A549 (cell line): ENCODE measurements at regions not wholly inside any gene's neighbourhood (a gene's known extent, or its start where the extent isn't known, plus 50 kb on each side); places are given as distances from the start of the nearest gene placed in this dataset.
"Not testable (repeated sequence)": the region's sequence is repeated elsewhere in the genome, so short reads cannot be mapped to it uniquely, and the experiment has no call there.

ENCODE experiments used
- ATAC-seq, 2 experiments: fragments of 200-7000 bp in 1 of 2; fragments of >200 bp in 1 of 2; cut with Nextera tagmentation in 1 of 2; cut with Tn5 transposase in 1 of 2; 3 replicates each; pipeline versions ENCODE4 v1.8.0 to v1.9.1; 2018 to 2020; ENCODE audit warnings: mild to moderate bottlenecking in 1 of 2, moderate library complexity in 1 of 2
- CTCF ChIA-PET: fragments of 300-600 bp; sonication (Branson Sonifier 250); formaldehyde crosslinking; extraction: SDS; loops from one replicate; lab custom pipeline; 2021; ENCODE audit warnings: antibody characterized with exemption, inconsistent platforms; lab: Yijun Ruan, JAX
- POLR2A ChIA-PET: fragments of 350-600 bp; formaldehyde crosslinking; extraction: SDS; loops from one replicate; lab custom pipeline; 2021; ENCODE audit warnings: antibody characterized with exemption, inconsistent platforms; lab: Yijun Ruan, JAX
- DNase-seq, 2 experiments: peaks; one replicate each; pipeline versions ENCODE4 v3.0.0 to v3.0.0-alpha.2; 2011 to 2016; ENCODE audit warnings: low read depth in 1 of 2, low spot score in 1 of 2
- FAIRE-seq: peaks from 2 replicates; lab custom pipeline; 2011; peaks lifted over from hg19 to GRCh38; lab: Jason Lieb, UNC
- H3K27ac ChIP-seq, 2 experiments: fragments of >200 bp; sonication (Bioruptor Twin); formaldehyde crosslinking; 3 replicates each; pipeline ENCODE4 v1.5.1; 2016 to 2017
- H3K4me1 ChIP-seq: fragments of >200 bp; sonication (Bioruptor Twin); formaldehyde crosslinking; 3 replicates; pipeline ENCODE4 v1.6.1; 2016
- H3K4me2 ChIP-seq: fragments of >200 bp; sonication (Bioruptor Twin); formaldehyde crosslinking; 3 replicates; pipeline ENCODE4 v1.6.1; 2016
- H3K4me3 ChIP-seq: fragments of >200 bp; sonication (Bioruptor Twin); formaldehyde crosslinking; 3 replicates; pipeline ENCODE4 v1.5.1; 2016
- H3K9me3 ChIP-seq: fragments of >200 bp; sonication (Bioruptor Twin); formaldehyde crosslinking; 3 replicates; pipeline ENCODE4 v1.6.1; 2016
- CHD2 ChIP-seq: fragments of 150-350 bp; IDR thresholded peaks from 2 replicates; pipeline ENCODE4 v1.6.1; 2014; ENCODE audit warnings: low read length; ENCODE audit not compliant: partially characterized antibody
- EHMT2 ChIP-seq: fragments of 200-600 bp; sonication (generic); IDR thresholded peaks from 2 replicates; pipeline ENCODE4 v1.6.1; 2016; ENCODE audit warnings: antibody characterized with exemption, low read depth, mild to moderate bottlenecking, moderate library complexity
- FOSL2 ChIP-seq, 2 experiments: fragments of 450-650 bp in 1 of 2; fragments of >200 bp in 1 of 2; sonication (Bioruptor Twin) in 1 of 2; formaldehyde crosslinking; IDR thresholded peaks; 2 replicates each; pipeline versions ENCODE4 v1.5.0 to v1.6.1; 2016 to 2020; ENCODE audit warnings: mild to moderate bottlenecking in 1 of 2, moderate library complexity in 1 of 2
- HOXB13 ChIP-seq: fragments of 250-450 bp; sonication (Bioruptor Pico); IDR thresholded peaks from 2 replicates; pipeline ENCODE4 v1.5.0; 2020; ENCODE audit warnings: low read depth, mild to moderate bottlenecking, moderate library complexity
- NR3C1 ChIP-seq: fragments of >200 bp; sonication (Bioruptor Twin); formaldehyde crosslinking; IDR thresholded peaks from 3 replicates; pipeline ENCODE4 v1.6.1; 2017
- RAD21 ChIP-seq, 2 experiments: fragments of >200 bp in 1 of 2; sonication (Bioruptor Twin) in 1 of 2; formaldehyde crosslinking in 1 of 2; IDR thresholded peaks in 1 of 2; conservative IDR thresholded peaks in 1 of 2; 2 replicates in 1 of 2; 3 replicates in 1 of 2; pipeline ENCODE4 v1.6.1; 2012 to 2018; ENCODE audit warnings: inconsistent platforms in 1 of 2
- SMC3 ChIP-seq: fragments of >200 bp; sonication (Bioruptor Twin); formaldehyde crosslinking; IDR thresholded peaks from 3 replicates; pipeline ENCODE4 v1.6.1; 2018; ENCODE audit warnings: inconsistent platforms
- TFCP2L1 ChIP-seq: fragments of 250-450 bp; sonication (Bioruptor Pico); IDR thresholded peaks from 2 replicates; pipeline ENCODE4 v1.5.0; 2021; ENCODE audit warnings: mild to moderate bottlenecking
- ZNF302 ChIP-seq: fragments of 250-450 bp; sonication (Bioruptor Pico); IDR thresholded peaks from 2 replicates; pipeline ENCODE4 v1.9.0; 2021; ENCODE audit warnings: inconsistent platforms, mild to moderate bottlenecking, moderate library complexity
- WGBS: methylation state at CpG from one replicate; pipeline ENCODE4 v1.1.6; 2017; ENCODE audit errors: missing lambda C conversion rate; 5-methylcytosine and 5-hydroxymethylcytosine counted together
- TF ChIP-seq, protein P1 (sequence below): fragments of 200-600 bp; sonication (generic); IDR thresholded peaks from 2 replicates; pipeline ENCODE4 v1.6.1; 2016; ENCODE audit warnings: antibody characterized with exemption, mild to moderate bottlenecking, moderate library complexity
- TF ChIP-seq, protein P2 (sequence below): IDR thresholded peaks from 2 replicates; pipeline ENCODE4 v1.6.1; 2012; ENCODE audit warnings: low read depth, borderline replicate concordance
- TF ChIP-seq, protein P3 (sequence below): fragments of 450-650 bp; IDR thresholded peaks from 2 replicates; pipeline ENCODE4 v1.6.1; 2014; ENCODE audit warnings: antibody characterized with exemption

DNA sequence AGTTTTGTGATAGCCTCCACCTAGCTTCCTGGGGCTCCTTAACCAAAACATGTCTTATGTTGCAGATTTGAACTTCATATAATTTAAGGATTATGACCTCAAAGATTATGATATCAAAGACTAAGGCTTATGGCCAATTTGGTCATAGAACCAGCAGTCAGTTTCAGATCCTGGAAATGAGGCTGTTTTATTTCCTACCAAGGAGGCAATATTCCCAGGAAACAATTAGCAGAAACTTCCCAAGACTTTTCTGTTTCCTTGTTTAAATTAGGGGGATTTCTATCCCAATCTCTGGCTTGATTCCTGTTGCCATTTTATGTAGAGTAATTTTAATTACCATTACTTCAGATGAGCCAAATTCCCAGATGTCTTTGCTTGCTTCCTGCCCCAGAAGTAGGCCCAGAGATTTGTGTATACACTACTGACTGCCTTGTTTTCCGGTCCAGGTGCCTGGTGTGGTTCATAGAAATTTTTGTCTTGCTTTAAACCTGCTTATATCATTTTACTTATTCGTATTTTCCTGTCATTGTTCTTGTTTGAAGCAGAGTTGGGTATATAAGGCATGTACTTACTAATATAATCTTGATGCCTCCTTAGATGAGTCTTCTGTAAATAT, 119.2 kb upstream of the TMEM170B start:
- no peak for FAIRE-seq
- ChIA-PET CTCF (interaction anchor here (2.1 kb wide), 1 partner anchor 78 kb away, joined by 8 read pairs; no protein-coding TSS in a partner anchor), POLR2A (no interaction called here)
- no peak overlapping the region for H3K4me3 ChIP-seq
- no peaks in the 10 kb centered on the region for H3K9me3 ChIP-seq
- 0 out of 6 replicates have a peak overlapping the region, but pooled peaks of 1 of the 2 experiments have one; percentile 6 for H3K27ac ChIP-seq
- TF ChIP-seq, protein P1, sequence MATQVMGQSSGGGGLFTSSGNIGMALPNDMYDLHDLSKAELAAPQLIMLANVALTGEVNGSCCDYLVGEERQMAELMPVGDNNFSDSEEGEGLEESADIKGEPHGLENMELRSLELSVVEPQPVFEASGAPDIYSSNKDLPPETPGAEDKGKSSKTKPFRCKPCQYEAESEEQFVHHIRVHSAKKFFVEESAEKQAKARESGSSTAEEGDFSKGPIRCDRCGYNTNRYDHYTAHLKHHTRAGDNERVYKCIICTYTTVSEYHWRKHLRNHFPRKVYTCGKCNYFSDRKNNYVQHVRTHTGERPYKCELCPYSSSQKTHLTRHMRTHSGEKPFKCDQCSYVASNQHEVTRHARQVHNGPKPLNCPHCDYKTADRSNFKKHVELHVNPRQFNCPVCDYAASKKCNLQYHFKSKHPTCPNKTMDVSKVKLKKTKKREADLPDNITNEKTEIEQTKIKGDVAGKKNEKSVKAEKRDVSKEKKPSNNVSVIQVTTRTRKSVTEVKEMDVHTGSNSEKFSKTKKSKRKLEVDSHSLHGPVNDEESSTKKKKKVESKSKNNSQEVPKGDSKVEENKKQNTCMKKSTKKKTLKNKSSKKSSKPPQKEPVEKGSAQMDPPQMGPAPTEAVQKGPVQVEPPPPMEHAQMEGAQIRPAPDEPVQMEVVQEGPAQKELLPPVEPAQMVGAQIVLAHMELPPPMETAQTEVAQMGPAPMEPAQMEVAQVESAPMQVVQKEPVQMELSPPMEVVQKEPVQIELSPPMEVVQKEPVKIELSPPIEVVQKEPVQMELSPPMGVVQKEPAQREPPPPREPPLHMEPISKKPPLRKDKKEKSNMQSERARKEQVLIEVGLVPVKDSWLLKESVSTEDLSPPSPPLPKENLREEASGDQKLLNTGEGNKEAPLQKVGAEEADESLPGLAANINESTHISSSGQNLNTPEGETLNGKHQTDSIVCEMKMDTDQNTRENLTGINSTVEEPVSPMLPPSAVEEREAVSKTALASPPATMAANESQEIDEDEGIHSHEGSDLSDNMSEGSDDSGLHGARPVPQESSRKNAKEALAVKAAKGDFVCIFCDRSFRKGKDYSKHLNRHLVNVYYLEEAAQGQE: no peak
- TF ChIP-seq, protein P2, sequence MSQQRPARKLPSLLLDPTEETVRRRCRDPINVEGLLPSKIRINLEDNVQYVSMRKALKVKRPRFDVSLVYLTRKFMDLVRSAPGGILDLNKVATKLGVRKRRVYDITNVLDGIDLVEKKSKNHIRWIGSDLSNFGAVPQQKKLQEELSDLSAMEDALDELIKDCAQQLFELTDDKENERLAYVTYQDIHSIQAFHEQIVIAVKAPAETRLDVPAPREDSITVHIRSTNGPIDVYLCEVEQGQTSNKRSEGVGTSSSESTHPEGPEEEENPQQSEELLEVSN: no peak
- TF ChIP-seq, protein P3, sequence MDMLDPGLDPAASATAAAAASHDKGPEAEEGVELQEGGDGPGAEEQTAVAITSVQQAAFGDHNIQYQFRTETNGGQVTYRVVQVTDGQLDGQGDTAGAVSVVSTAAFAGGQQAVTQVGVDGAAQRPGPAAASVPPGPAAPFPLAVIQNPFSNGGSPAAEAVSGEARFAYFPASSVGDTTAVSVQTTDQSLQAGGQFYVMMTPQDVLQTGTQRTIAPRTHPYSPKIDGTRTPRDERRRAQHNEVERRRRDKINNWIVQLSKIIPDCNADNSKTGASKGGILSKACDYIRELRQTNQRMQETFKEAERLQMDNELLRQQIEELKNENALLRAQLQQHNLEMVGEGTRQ: no peak
- no peak for TF ChIP-seq FOSL2 (IDR thresholded peaks at IDR 0.05)
- no peak for TF ChIP-seq FOSL2 (CRISPR knock-in tag; IDR thresholded peaks at IDR 0.05)
- TF ChIP-seq SMC3: no peak
- no peak for TF ChIP-seq TFCP2L1 (CRISPR knock-in tag)
- no peak for TF ChIP-seq HOXB13 (CRISPR knock-in tag)
- TF ChIP-seq EHMT2: no peak
- no peak for TF ChIP-seq CHD2
- no peak for TF ChIP-seq NR3C1
- TF ChIP-seq, all 56 proteins: peak for 0
- DNase-seq (no peak), ATAC-seq (no peak)
- peaks cover 37% of the 10 kb centered on the region for H3K4me1 ChIP-seq
- H3K4me2 ChIP-seq: no peak overlapping the region
- WGBS: 89% methylated on average over 2 of the region's 2 CpGs

DNA sequence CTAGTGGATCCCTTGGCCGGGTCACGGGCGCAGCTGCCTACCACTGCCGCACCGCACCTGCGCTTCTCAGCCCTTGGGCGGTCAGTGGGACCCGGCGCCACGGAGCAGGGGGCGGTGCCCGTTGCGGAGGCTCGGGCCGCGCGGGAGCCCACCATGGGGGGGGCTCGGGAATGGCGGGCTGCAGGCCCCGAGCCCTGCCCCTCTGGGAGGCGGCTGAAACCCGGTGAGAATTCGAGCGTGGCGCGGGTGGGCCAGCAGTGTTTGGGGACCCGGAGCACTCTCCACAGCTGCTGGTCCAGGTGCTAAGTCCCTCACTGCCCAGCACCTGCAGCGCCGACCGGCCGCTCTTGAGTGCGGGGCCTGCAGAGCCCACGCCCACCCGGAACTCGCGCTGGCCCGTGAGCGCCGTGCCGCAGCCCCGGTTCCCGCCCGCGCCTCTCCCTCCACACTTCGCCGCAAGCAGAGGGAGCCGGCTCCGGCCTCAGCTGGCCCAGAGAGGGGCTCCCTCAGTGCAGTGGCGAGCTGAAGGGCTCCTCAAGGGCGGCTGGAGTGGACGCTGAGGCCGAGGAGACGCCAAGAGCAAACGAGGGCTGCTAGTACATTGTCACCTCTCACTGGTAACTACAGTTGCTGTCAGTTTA, 120.5 kb upstream of the TMEM170B start:
- TF ChIP-seq RAD21 (conservative IDR thresholded peaks at IDR 0.05 in 1 of 2, IDR thresholded peaks at IDR 0.05 in 1 of 2) (0 out of 5 replicates have a peak, but pooled peaks of 1 of the 2 experiments have one; percentile 9), ZNF302 (CRISPR knock-in tag) (no peak)
- ChIA-PET POLR2A (no interaction called here), CTCF (interaction anchor here (1.1 to 2.2 kb wide), 2 partner anchors 79 to 245 kb away, joined by 3 to 9 read pairs; no protein-coding TSS in a partner anchor)
- Histone ChIP-seq H3K4me2 (no peak overlapping the region), H3K4me1 (peaks cover 33% of the 10 kb centered on the region; the same call in 2 of the 3 replicates), H3K9me3 (no peaks in the 10 kb centered on the region), H3K27ac (peak overlapping the region in 1 of 2 experiments; percentile 75; a peak in 3 of 6 replicates), H3K4me3 (no peak overlapping the region)
- FAIRE-seq (no peak), ATAC-seq (no peak), DNase-seq (no peak)
- WGBS: 94% methylated on average over 19 of the region's 54 CpGs

DNA sequence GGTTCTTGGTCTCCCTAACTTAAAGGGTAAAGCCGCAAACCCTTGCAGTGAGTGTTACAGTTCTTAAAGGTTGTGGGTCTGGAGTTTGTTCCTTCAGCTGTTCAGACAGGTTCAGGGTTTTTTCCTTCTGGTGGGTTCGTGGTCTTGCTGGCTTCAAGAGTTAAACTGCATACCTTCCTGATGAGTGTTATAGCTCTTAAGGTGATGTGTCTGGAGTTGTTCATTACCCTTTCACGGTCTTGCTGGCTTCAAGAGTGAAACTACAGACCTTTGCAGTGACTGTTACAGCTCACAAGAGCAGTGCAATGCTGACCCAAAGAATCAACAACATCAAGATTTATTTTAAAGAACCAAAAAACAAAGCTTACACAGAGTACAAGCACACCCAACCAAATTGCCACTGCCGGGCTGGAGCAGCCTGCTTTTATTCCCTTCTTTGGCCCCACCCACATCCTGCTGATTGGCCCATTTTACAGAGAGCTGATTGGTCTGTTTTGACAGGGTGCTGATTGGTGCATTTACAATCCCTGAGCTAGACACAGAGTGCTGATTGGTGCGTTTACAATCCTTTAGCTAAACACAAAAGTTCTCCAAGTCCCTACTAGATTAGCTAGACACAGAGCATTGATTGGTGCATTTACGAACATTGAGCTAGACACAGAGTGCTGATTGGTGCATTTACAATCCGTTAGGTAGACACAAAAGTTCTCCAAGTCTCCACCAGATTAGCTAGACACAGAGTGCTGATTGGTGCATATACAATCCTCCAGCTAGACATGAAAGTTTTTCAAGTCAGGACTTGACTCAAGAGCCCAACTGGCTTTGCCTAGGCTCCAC, 121.2 kb upstream of the TMEM170B start:
- DNase-seq, FAIRE-seq, H3K9me3 ChIP-seq, POLR2A ChIA-PET, H3K4me3 ChIP-seq, H3K4me2 ChIP-seq: not testable (repeated sequence)
- CTCF ChIA-PET: interaction anchor here (1.1 to 2.2 kb wide), 2 partner anchors 80 to 244 kb away, joined by 3 to 9 read pairs; no protein-coding TSS in a partner anchor
- Histone ChIP-seq H3K27ac (peak overlapping the region; percentile 54 to 75; a peak in 4 of 6 replicates), H3K4me1 (peaks cover 35% of the 10 kb centered on the region; the same call in 2 of the 3 replicates)
- 74% methylated on average over 7 of the region's 7 CpGs for WGBS
- peak in 1 of 2 experiments; percentile 63; a peak in 3 of 6 replicates for ATAC-seq
